CD14-positive monocyte (primary cell): ENCODE measurements at regions not wholly inside any gene's neighbourhood (a gene's known extent, or its start where the extent isn't known, plus 50 kb on each side); places are given as distances from the start of the nearest gene placed in this dataset.

Experiments used
- DNase-seq, 3 donors: peaks; one replicate each; pipeline ENCODE4 v3.0.0-alpha.2; 2011 to 2022
- H2AFZ ChIP-seq: 2 replicates; pipeline ENCODE4 v1.6.0; 2012; ENCODE audit warnings: mild to moderate bottlenecking, low read depth, low read length, inconsistent platforms; ENCODE audit not compliant: insufficient read depth, poor library complexity, severe bottlenecking
- H3K27ac ChIP-seq, 2 donors: 1 replicate in 1 of 2; 2 replicates in 1 of 2; pipeline ENCODE4 v1.5.1; 2012 to 2013; ENCODE audit warnings: low read length in 2 of 2, control low read depth in 1 of 2, inconsistent platforms in 1 of 2, low read depth in 1 of 2, mild to moderate bottlenecking in 1 of 2
- H3K27me3 ChIP-seq, 2 donors: one replicate each; pipeline versions ENCODE4 v1.6.0 to v1.6.1; 2011 to 2013; ENCODE audit warnings: low read length in 2 of 2; ENCODE audit not compliant: control insufficient read depth in 2 of 2, insufficient read depth in 2 of 2
- H3K36me3 ChIP-seq, 2 donors: replicated peaks in 1 of 2; 1 replicate in 1 of 2; 2 replicates in 1 of 2; pipeline versions ENCODE4 v1.5.1 to v1.6.1; 2012 to 2013; ENCODE audit warnings: low read length in 2 of 2, control low read depth in 1 of 2, inconsistent platforms in 1 of 2, mild to moderate bottlenecking in 1 of 2; ENCODE audit not compliant: insufficient read depth in 2 of 2, control insufficient read depth in 1 of 2
- H3K4me1 ChIP-seq, 2 donors: 1 replicate in 1 of 2; 2 replicates in 1 of 2; pipeline versions ENCODE4 v1.5.1 to v1.6.1; 2012 to 2013; ENCODE audit warnings: low read length in 2 of 2, control low read depth in 1 of 2, inconsistent platforms in 1 of 2, mild to moderate bottlenecking in 1 of 2, moderate library complexity in 1 of 2; ENCODE audit not compliant: insufficient read depth in 2 of 2, control insufficient read depth in 1 of 2
- H3K4me2 ChIP-seq: replicated peaks from 2 replicates; pipeline ENCODE3; 2012; ENCODE audit warnings: low read length, moderate library complexity, mild to moderate bottlenecking; ENCODE audit not compliant: poor library complexity, severe bottlenecking; ENCODE audit errors: extremely low read depth
- H3K4me3 ChIP-seq, 3 experiments: fragments of 200-600 bp in 1 of 3; sonication (generic) in 1 of 3; replicated peaks in 1 of 3; 1 replicate in 2 of 3; 2 replicates in 1 of 3; pipeline ENCODE4 v1.5.1; 2011 to 2013; ENCODE audit warnings: low read length in 3 of 3, mild to moderate bottlenecking in 3 of 3, control low read depth in 2 of 3, low read depth in 2 of 3, inconsistent platforms in 1 of 3, moderate library complexity in 1 of 3
- H3K79me2 ChIP-seq: 2 replicates; pipeline ENCODE4 v1.6.0; 2012; ENCODE audit warnings: mild to moderate bottlenecking, control low read depth, inconsistent platforms, low read length, moderate library complexity; ENCODE audit not compliant: insufficient read depth
- H3K9ac ChIP-seq: 2 replicates; pipeline ENCODE4 v1.6.0; 2017; ENCODE audit warnings: low read length, mild to moderate bottlenecking; ENCODE audit not compliant: insufficient read depth, poor library complexity, severe bottlenecking
- H3K9me3 ChIP-seq, 2 donors: replicated peaks in 1 of 2; 1 replicate in 1 of 2; 2 replicates in 1 of 2; pipeline versions ENCODE4 v1.5.1 to v1.6.1; 2012 to 2013; ENCODE audit warnings: low read length in 2 of 2, control low read depth in 1 of 2; ENCODE audit not compliant: control insufficient read depth in 1 of 2, insufficient read depth in 1 of 2
- H4K20me1 ChIP-seq: 2 replicates; pipeline ENCODE4 v1.6.0; 2012; ENCODE audit warnings: mild to moderate bottlenecking, low read length, control low read depth, moderate library complexity; ENCODE audit not compliant: insufficient read depth
- H3K27ac Mint-ChIP-seq, 7 donors: one replicate each; pipeline ENCODE4 v1.8.0; 2020; ENCODE audit warnings: mild to moderate bottlenecking in 7 of 7, mixed read lengths in 7 of 7, moderate library complexity in 6 of 7, inconsistent platforms in 2 of 7
- H3K27me3 Mint-ChIP-seq, 3 donors: one replicate each; pipeline ENCODE4 v1.8.0; 2021 to 2022; ENCODE audit warnings: low read depth in 3 of 3, mild to moderate bottlenecking in 3 of 3, mixed read lengths in 3 of 3, moderate library complexity in 3 of 3, inconsistent platforms in 1 of 3
- H3K36me3 Mint-ChIP-seq, 2 donors: one replicate each; pipeline ENCODE4 v1.8.0; 2020; ENCODE audit warnings: mixed read lengths in 2 of 2, inconsistent platforms in 1 of 2, mild to moderate bottlenecking in 1 of 2
- H3K4me1 Mint-ChIP-seq: one replicate; pipeline ENCODE4 v1.8.0; 2020; ENCODE audit warnings: mild to moderate bottlenecking, mixed read lengths
- H3K4me3 Mint-ChIP-seq, 2 donors: one replicate each; pipeline ENCODE4 v1.8.0; 2020; ENCODE audit warnings: mild to moderate bottlenecking in 2 of 2, mixed read lengths in 2 of 2, moderate library complexity in 1 of 2
- H3K9me3 Mint-ChIP-seq, 7 donors: one replicate each; pipeline ENCODE4 v1.8.0; 2020 to 2022; ENCODE audit warnings: mixed read lengths in 7 of 7, mild to moderate bottlenecking in 6 of 7, moderate library complexity in 6 of 7, inconsistent platforms in 2 of 7
- CTCF ChIP-seq: fragments of 200-600 bp; IDR thresholded peaks from one replicate; pipeline ENCODE4 v1.8.0; 2022; ENCODE audit warnings: antibody characterized with exemption, mild to moderate bottlenecking
- WGBS: methylation state at CpG from one replicate; pipeline ENCODE4 v1.1.5; 2013; ENCODE audit warnings: missing lambda C conversion rate; ENCODE audit not compliant: insufficient coverage; 5-methylcytosine and 5-hydroxymethylcytosine counted together
- intact Hi-C, 2 donors: fragments of 100-400 bp; cut with micrococcal nuclease; formaldehyde crosslinking; loops; one replicate each; pipeline versions ENCODE4 v1.15.0 to v1.15.1; 2023

GRCh38 chr3:24042174-24043059, 97.3 kb downstream of the NR1D2 start:
- Histone ChIP-seq H3K4me2 (no peak overlapping the region), H3K27me3 (no peaks in the 10 kb centered on the region), H3K4me3 (no peak overlapping the region), H3K9ac (no peak overlapping the region), H3K79me2 (no peaks in the 10 kb centered on the region), H3K4me1 (no peaks in the 10 kb centered on the region), H3K9me3 (no peaks in the 10 kb centered on the region), H2AFZ (no peak overlapping the region), H3K36me3 (no peaks in the 10 kb centered on the region), H3K27ac (no peak overlapping the region), H4K20me1 (no peaks in the 10 kb centered on the region)
- Mint-ChIP-seq H3K4me1 (no peaks in the 10 kb centered on the region), H3K36me3 (no peaks in the 10 kb centered on the region), H3K9me3 (peaks cover 0 to 3% (median 2%) of the 10 kb centered on the region in 7 donors), H3K27ac (no peak overlapping the region), H3K27me3 (peaks cover 0 to 2% (median 0%) of the 10 kb centered on the region in 3 donors), H3K4me3 (no peak overlapping the region)
- intact Hi-C loops: no loop called here
- no peak for TF ChIP-seq CTCF
- DNase-seq: no peak
- 64% methylated on average over 6 of the region's 10 CpGs for WGBS

GRCh38 chr3:24043168-24043567, 98.1 kb downstream of the NR1D2 start:
- Histone ChIP-seq H3K9me3 (no peaks in the 10 kb centered on the region), H3K79me2 (no peaks in the 10 kb centered on the region), H3K9ac (no peak overlapping the region), H2AFZ (no peak overlapping the region), H3K27ac (no peak overlapping the region), H3K4me2 (no peak overlapping the region), H3K27me3 (no peaks in the 10 kb centered on the region), H3K36me3 (no peaks in the 10 kb centered on the region), H3K4me3 (no peak overlapping the region), H3K4me1 (peaks cover 3 to 6% of the 10 kb centered on the region in 2 donors), H4K20me1 (no peaks in the 10 kb centered on the region)
- H3K27me3 Mint-ChIP-seq: peaks cover 0 to 2% (median 0%) of the 10 kb centered on the region in 3 donors
- no peaks in the 10 kb centered on the region for H3K36me3 Mint-ChIP-seq
- H3K4me3 Mint-ChIP-seq: no peak overlapping the region
- no peak for DNase-seq
- 95% methylated on average over 4 of the region's 4 CpGs for WGBS
- peaks cover 5% of the 10 kb centered on the region for H3K4me1 Mint-ChIP-seq
- no peak for TF ChIP-seq CTCF
- intact Hi-C loops: no loop called here
- H3K27ac Mint-ChIP-seq: peak overlapping the region in 1 of 7 donors; percentile 41
- peaks cover 0 to 3% (median 2%) of the 10 kb centered on the region in 7 donors for H3K9me3 Mint-ChIP-seq
